Smooth muscle cell (in vitro differentiated cells): ENCODE measurements at regions not wholly inside any gene's neighbourhood (a gene's known extent, or its start where the extent isn't known, plus 50 kb on each side); places are given as distances from the start of the nearest gene placed in this dataset.

Source experiments
- DNase-seq: peaks from one replicate; lab custom pipeline; 2025; ENCODE audit not compliant: unreplicated experiment; lab: John Stamatoyannopoulos, UW
- H2AFZ ChIP-seq: fragments of 200-600 bp; sonication (generic); 2 replicates; pipeline ENCODE4 v1.6.0; 2016; ENCODE audit warnings: antibody characterized with exemption, low read depth, mild to moderate bottlenecking
- H3F3A ChIP-seq: fragments of 200-600 bp; sonication (generic); 2 replicates; pipeline ENCODE4 v1.6.0; 2017; ENCODE audit warnings: antibody characterized with exemption, low read depth
- H3K27ac ChIP-seq: fragments of 200-600 bp; sonication (generic); 2 replicates; pipeline ENCODE4 v1.5.1; 2016; ENCODE audit warnings: low read depth, mild to moderate bottlenecking
- H3K27me3 ChIP-seq: fragments of 200-600 bp; sonication (generic); 2 replicates; pipeline ENCODE4 v1.6.1; 2016; ENCODE audit warnings: low read depth, mild to moderate bottlenecking
- H3K36me3 ChIP-seq: fragments of 200-600 bp; sonication (generic); 2 replicates; pipeline ENCODE4 v1.5.1; 2016; ENCODE audit warnings: low read depth
- H3K4me1 ChIP-seq: fragments of 200-600 bp; sonication (generic); 2 replicates; pipeline ENCODE4 v1.5.1; 2016; ENCODE audit warnings: low read depth
- H3K4me2 ChIP-seq: fragments of 200-600 bp; sonication (generic); 2 replicates; pipeline ENCODE4 v1.6.0; 2016; ENCODE audit warnings: mild to moderate bottlenecking
- H3K4me3 ChIP-seq: fragments of 200-600 bp; sonication (generic); 2 replicates; pipeline ENCODE4 v1.5.1; 2016; ENCODE audit warnings: mild to moderate bottlenecking
- H3K79me2 ChIP-seq: fragments of 200-600 bp; sonication (generic); 2 replicates; pipeline ENCODE4 v1.6.0; 2016; ENCODE audit warnings: low read depth, mild to moderate bottlenecking
- H3K9ac ChIP-seq: fragments of 200-600 bp; sonication (generic); 2 replicates; pipeline ENCODE4 v1.6.0; 2016; ENCODE audit warnings: low read depth
- H3K9me3 ChIP-seq: fragments of 200-600 bp; sonication (generic); replicated peaks from 2 replicates; pipeline ENCODE4 v1.5.1; 2016; ENCODE audit warnings: low read depth
- H4K20me1 ChIP-seq: fragments of 200-600 bp; sonication (generic); 2 replicates; pipeline ENCODE4 v1.6.0; 2016; ENCODE audit warnings: low read depth
- WGBS: methylation state at CpG from one replicate; pipeline ENCODE4 v1.1.7; 2016; ENCODE audit warnings: low lambda C conversion rate; 5-methylcytosine and 5-hydroxymethylcytosine counted together
- TF ChIP-seq, protein P1 (sequence below): fragments of 200-600 bp; sonication (generic); IDR thresholded peaks from 2 replicates; pipeline ENCODE4 v1.5.1; 2017; ENCODE audit warnings: borderline replicate concordance, mild to moderate bottlenecking, antibody characterized with exemption; ENCODE audit not compliant: insufficient read depth, poor library complexity, severe bottlenecking

DNA sequence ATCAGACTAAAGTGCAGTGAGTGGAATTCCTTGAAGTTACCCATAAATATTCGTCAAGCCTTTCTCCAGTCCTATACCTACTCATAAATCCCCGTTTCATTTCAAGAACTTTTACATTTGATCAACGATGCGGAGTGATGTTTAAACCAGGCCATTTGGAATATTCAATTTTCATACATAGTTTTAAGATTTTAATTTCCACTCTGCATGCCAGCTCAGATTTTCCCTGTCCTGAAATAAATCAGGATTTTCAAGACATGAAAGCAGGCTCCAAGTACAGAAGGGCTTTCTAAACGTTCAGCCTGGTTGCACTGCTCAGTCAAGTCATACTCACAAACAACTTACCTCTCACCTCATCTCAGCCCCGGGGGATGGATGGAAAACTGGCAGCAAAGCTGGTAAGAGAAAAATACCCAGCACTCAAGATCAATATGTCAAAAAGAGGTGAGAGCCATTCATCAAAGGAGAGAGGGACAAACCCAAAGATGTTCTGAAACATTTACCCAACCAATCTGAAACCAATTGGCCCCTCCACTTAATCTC is 418.5 kb downstream of the PLPP3 start:
- no peak overlapping the region for H3K27ac ChIP-seq
- no peak for DNase-seq
- H3K4me2 ChIP-seq = no peak overlapping the region
- H3K79me2 ChIP-seq = no peaks in the 10 kb centered on the region
- H4K20me1 ChIP-seq = no peaks in the 10 kb centered on the region
- no peaks in the 10 kb centered on the region for H3F3A ChIP-seq
- no peaks in the 10 kb centered on the region for H3K9me3 ChIP-seq
- TF ChIP-seq, protein P1, sequence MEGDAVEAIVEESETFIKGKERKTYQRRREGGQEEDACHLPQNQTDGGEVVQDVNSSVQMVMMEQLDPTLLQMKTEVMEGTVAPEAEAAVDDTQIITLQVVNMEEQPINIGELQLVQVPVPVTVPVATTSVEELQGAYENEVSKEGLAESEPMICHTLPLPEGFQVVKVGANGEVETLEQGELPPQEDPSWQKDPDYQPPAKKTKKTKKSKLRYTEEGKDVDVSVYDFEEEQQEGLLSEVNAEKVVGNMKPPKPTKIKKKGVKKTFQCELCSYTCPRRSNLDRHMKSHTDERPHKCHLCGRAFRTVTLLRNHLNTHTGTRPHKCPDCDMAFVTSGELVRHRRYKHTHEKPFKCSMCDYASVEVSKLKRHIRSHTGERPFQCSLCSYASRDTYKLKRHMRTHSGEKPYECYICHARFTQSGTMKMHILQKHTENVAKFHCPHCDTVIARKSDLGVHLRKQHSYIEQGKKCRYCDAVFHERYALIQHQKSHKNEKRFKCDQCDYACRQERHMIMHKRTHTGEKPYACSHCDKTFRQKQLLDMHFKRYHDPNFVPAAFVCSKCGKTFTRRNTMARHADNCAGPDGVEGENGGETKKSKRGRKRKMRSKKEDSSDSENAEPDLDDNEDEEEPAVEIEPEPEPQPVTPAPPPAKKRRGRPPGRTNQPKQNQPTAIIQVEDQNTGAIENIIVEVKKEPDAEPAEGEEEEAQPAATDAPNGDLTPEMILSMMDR = no peak
- 89% methylated on average over 6 of the region's 6 CpGs for WGBS
- no peaks in the 10 kb centered on the region for H3K27me3 ChIP-seq
- no peak overlapping the region for H2AFZ ChIP-seq
- H3K4me3 ChIP-seq = no peak overlapping the region
- no peaks in the 10 kb centered on the region for H3K36me3 ChIP-seq
- H3K9ac ChIP-seq = no peak overlapping the region
- no peaks in the 10 kb centered on the region for H3K4me1 ChIP-seq

DNA sequence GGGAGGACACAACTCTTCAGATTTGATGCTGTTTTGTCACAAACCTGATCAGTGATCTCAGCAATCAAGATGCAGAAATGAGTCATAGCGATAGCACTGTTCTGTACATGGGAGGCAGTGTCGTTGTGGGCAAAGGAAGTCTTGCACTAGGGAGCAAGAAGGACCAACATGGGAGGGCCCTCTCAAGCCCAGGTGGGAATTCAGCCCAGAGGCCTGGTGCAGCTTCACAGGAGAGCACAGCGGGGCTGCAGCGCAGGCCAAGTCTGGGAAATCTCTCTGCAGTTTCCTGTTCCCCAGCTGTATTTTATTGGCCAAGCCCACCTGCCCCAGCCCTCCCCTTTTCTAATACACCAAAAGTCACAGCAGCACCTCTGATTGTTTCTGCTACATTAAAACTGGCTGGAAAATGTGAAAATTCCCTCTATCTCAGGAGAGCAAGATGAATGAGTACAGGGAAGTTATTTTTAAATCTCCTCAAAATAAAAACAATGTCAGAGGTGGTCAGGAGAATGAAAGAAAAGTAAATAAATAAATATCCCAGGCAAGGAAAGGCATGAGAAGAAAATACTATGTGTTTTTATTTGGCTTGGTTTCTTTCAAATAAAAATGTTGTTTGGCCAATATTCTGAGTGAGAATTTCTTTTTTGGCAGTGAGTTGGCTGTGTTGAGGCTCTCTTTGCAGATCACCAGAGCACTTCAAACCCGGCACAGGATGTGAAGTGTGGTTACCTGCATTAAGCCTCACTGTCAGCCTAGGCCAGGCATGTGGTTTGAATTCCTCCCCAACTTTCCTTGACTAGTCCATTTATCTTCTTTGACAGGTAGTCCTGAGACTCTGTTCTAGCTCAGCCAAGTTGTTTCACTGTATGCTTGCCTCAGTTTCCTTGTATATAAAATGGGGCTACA is 422.1 kb downstream of the PLPP3 start:
- Histone ChIP-seq H3K27me3 (no peaks in the 10 kb centered on the region), H3K4me1 (peaks cover 7% of the 10 kb centered on the region), H3K9me3 (no peaks in the 10 kb centered on the region), H3K27ac (no peak overlapping the region), H4K20me1 (no peaks in the 10 kb centered on the region), H3K9ac (no peak overlapping the region), H3K4me3 (no peak overlapping the region), H3K36me3 (no peaks in the 10 kb centered on the region), H3K79me2 (no peaks in the 10 kb centered on the region), H3F3A (no peaks in the 10 kb centered on the region), H3K4me2 (no peak overlapping the region), H2AFZ (no peak overlapping the region)
- DNase-seq = no peak
- TF ChIP-seq, protein P1 = no peak
- 66% methylated on average over 5 of the region's 5 CpGs for WGBS

DNA sequence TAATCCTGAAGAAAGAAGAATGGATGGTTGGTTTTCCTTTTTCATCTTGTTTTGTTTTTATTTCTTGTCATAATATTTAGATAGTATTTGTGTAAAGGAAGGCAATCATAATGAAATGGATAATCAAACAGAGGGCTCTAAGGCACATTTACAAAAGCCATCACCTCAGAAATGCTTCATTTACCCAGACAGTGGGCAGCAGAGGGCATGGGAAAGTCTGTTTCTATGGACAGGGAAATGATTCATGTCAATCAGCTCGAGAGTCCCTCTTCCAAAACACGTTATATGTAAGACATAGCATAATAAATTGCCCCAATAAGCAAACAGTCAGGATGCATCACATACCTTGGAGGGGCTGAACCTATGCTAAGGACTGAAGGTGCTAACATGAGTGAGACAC is 426.1 kb downstream of the PLPP3 start:
- no peaks in the 10 kb centered on the region for H3K36me3 ChIP-seq
- no peaks in the 10 kb centered on the region for H3F3A ChIP-seq
- TF ChIP-seq, protein P1 = no peak
- H3K9ac ChIP-seq = no peak overlapping the region
- no peaks in the 10 kb centered on the region for H4K20me1 ChIP-seq
- no peak overlapping the region for H3K27ac ChIP-seq
- H2AFZ ChIP-seq = no peak overlapping the region
- 87% methylated on average over 2 of the region's 2 CpGs for WGBS
- no peaks in the 10 kb centered on the region for H3K9me3 ChIP-seq
- H3K27me3 ChIP-seq = no peaks in the 10 kb centered on the region
- DNase-seq = no peak
- H3K79me2 ChIP-seq = no peaks in the 10 kb centered on the region
- no peak overlapping the region for H3K4me2 ChIP-seq
- H3K4me3 ChIP-seq = no peak overlapping the region
- H3K4me1 ChIP-seq = peaks cover 7% of the 10 kb centered on the region
